ENCODE measurements at regions not wholly inside any gene's neighbourhood (a gene's known extent, or its start where the extent isn't known, plus 50 kb on each side); places are given as distances from the start of the nearest gene placed in this dataset.

DNA sequence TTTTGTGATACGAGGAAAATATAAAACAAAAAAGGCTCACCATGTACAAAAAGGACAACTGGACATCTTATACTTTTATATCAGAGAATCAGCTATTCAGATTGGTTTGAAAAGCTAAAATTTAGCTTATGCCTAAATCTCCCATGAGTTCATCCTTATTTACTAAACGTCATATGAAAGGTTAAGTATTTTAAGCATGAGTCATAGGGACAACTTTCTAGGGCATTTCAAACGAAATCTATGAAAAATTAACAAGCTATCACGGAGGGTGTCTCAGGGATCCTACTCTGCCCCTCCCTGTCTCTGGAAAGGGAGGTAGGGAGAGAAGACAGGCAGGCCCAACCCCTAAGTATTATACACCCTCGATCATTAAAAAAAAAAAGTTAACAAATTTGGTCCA lies 124.1 kb upstream of the LOC128125822 start:
- no peak for DNase-seq (ENCODE audit: low read depth)
- H3K4me3 ChIP-seq (ENCODE audit: low read depth, low read length), result no peak overlapping the region
- TF ChIP-seq, protein P1, sequence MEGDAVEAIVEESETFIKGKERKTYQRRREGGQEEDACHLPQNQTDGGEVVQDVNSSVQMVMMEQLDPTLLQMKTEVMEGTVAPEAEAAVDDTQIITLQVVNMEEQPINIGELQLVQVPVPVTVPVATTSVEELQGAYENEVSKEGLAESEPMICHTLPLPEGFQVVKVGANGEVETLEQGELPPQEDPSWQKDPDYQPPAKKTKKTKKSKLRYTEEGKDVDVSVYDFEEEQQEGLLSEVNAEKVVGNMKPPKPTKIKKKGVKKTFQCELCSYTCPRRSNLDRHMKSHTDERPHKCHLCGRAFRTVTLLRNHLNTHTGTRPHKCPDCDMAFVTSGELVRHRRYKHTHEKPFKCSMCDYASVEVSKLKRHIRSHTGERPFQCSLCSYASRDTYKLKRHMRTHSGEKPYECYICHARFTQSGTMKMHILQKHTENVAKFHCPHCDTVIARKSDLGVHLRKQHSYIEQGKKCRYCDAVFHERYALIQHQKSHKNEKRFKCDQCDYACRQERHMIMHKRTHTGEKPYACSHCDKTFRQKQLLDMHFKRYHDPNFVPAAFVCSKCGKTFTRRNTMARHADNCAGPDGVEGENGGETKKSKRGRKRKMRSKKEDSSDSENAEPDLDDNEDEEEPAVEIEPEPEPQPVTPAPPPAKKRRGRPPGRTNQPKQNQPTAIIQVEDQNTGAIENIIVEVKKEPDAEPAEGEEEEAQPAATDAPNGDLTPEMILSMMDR (IDR thresholded peaks at IDR 0.05; ENCODE audit: low read depth, low read length, missing control alignments), result no peak

DNA sequence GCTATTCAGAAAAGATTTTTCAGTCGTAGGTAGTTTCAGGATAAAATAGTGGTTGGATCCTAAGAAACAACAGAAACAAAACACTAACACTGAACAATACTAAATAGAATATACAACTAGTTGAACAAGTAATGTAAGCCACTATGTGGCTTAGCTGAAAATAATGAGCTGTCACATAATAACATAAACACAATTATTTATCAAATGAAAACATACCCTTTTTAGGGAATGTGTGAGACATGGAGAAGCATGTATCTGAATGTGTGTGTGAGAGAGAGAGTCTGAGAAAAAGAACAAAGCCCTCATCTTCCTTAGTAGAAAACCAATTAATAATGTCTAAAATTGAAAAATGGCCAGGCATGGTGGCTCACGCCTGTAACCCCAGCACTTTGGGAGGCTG lies 122.6 kb upstream of the LOC128125822 start:
- no peak for DNase-seq (ENCODE audit: low read depth)
- TF ChIP-seq, protein P1 (IDR thresholded peaks at IDR 0.05; ENCODE audit: low read depth, low read length, missing control alignments), result no peak
- H3K4me3 ChIP-seq (ENCODE audit: low read depth, low read length), result no peak overlapping the region

DNA sequence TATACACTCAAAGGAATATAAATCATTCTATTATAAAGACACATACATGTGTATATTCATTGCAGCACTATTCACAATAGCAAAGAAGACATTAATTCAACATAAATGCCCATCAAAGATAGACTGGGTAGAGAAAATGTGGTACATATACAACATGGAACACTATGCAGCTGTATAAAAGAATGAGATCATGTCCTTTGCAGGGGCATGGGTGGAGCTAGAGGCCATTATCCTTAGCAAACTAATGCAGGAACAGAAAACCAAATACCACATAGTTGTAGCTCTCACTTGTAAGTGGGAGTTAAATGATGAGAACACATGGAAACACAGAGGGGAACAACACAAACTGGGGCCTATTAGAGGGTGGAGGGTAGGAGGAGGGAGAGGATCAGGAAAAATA lies 121.0 kb upstream of the LOC128125822 start:
- no peak for DNase-seq (ENCODE audit: low read depth)

DNA sequence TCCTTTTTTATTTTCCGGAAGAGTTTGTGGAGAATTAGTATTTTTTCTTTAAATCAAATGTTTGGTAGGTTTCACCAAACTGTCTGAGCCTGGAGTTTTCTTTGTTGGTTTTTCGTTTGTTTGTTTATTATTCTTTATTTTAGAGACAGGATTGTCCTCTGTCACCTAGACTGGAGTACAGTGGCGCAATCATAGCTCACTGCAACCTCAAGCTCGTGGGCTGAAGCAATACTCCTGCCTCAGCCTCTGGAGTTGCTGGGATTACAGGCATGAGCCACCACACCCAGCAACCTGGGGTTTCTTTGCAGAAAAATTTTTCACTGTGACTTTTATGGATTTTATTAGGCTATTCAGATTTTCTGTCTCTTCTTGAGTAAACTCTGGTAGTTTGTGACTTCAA lies 120.2 kb upstream of the LOC128125822 start:
- DNase-seq (ENCODE audit: low read depth), result no peak
- TF ChIP-seq, protein P1 (IDR thresholded peaks at IDR 0.05; ENCODE audit: low read depth, low read length, missing control alignments), result no peak
- no peak overlapping the region for H3K4me3 ChIP-seq (ENCODE audit: low read depth, low read length)

More for the DNA sequence above, 121.0 kb upstream of the LOC128125822 start:
- TF ChIP-seq, protein P1 (IDR thresholded peaks at IDR 0.05; ENCODE audit: low read depth, low read length, missing control alignments), result no peak
- H3K4me3 ChIP-seq (ENCODE audit: low read depth, low read length), result no peak overlapping the region

DNA sequence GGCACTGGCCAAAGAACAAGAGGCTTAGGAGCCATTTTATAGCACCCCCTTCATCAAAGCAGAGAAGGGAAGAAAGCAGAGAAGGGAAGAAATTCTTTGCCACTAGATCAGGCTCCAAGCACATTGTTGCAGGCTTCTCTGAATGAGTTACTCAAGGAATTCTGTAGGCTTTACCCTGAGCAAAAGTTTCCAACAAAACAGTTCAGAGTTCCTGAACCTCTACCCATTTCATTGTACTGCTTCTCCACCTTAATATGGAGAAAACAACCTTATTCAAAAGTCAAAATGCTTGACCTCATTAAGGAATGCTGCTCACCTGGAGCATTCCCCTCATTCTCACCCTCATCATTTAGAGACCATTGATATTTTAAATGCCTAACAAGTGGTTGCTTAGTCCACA lies 115.5 kb upstream of the LOC128125822 start:
- TF ChIP-seq, protein P1 (IDR thresholded peaks at IDR 0.05; ENCODE audit: low read depth, low read length, missing control alignments), result no peak
- DNase-seq (ENCODE audit: low read depth), result no peak
- H3K4me3 ChIP-seq (ENCODE audit: low read depth, low read length), result no peak overlapping the region

DNA sequence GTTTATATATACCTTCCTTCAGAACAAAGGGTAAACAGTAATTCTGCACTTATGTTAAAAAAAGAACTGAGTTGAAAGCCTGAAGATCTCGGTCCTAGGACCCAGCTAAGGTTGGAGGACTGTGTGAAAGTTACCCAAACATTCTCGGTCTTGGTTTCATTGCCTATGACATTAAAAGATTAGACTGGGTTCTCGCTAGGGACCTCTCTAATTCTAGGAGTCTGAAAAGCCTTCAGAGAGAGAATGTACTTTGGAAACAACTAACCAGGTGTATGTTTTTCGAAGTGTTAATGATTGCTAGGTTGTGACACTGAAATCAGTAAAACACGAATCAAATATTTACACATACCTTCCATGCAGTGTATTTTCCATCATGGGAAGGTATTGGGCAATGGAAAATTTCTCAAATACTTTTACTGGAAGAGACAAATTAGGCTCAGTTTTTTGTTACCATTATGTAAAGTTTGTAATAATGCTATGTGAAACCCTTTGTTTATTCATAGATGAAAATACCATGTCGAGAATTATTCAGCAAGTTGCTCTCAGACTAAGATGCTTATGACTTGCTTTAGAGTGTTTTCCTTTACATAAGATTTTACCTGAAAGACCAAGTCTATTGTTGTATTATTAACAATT lies 113.7 kb upstream of the LOC128125822 start:
- DNase-seq (ENCODE audit: low read depth), result no peak
- TF ChIP-seq, protein P1 (IDR thresholded peaks at IDR 0.05; ENCODE audit: low read depth, low read length, missing control alignments), result no peak
- H3K4me3 ChIP-seq (ENCODE audit: low read depth, low read length), result no peak overlapping the region

DNA sequence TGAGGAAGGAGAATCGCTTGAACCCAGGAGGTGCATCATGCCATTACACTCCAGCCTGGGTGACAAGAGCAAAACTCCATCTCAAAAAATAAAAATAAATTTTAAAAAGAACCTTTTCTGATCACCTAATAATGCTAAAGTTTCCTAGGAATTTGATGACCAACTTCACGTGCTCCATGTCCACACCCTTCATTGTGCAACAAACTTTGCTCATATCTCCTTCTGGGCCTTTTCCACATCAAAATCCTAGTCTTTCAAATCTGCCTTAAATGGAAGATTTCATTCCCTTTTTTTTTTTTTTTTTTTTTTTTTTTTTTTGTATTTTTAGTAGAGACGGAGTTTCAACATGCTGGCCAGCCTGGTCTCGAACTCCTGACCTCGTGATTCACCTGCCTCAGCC lies 112.5 kb upstream of the LOC128125822 start:
- no peak for DNase-seq (ENCODE audit: low read depth)
- TF ChIP-seq, protein P1 (IDR thresholded peaks at IDR 0.05; ENCODE audit: low read depth, low read length, missing control alignments), result no peak
- no peak overlapping the region for H3K4me3 ChIP-seq (ENCODE audit: low read depth, low read length)

Data from GM12864 (cell line).